PC-9 (cell line): ENCODE measurements at regions not wholly inside any gene's neighbourhood (a gene's known extent, or its start where the extent isn't known, plus 50 kb on each side); places are given as distances from the start of the nearest gene placed in this dataset.

Experiments used
- BruUV-seq: library from RNA; stranded (reverse); fragments of 400-500 nt; replicated peaks from 2 replicates; lab custom pipeline; 2021; lab: Mats Ljungman, UMichigan
- CTCF ChIA-PET: fragments of 300-600 bp; sonication (Branson Sonifier 250); formaldehyde crosslinking; loops from one replicate; lab custom pipeline; 2022; ENCODE audit warnings: antibody characterized with exemption; lab: Charles Lee
- POLR2A ChIA-PET: fragments of 300-600 bp; sonication (Branson Sonifier 250); formaldehyde crosslinking; loops from one replicate; lab custom pipeline; 2022; ENCODE audit warnings: antibody characterized with exemption; ENCODE audit not compliant: unreplicated experiment; lab: Charles Lee
- DNase-seq, 2 experiments: peaks; one replicate each; pipeline versions ENCODE4 v3.0.0 to v3.0.0-alpha.2; 2015 to 2022; ENCODE audit warnings: mixed read lengths in 1 of 2
- H2AFZ ChIP-seq: fragments of 200-600 bp; sonication (generic); 2 replicates; pipeline ENCODE4 v1.8.1; 2017; ENCODE audit warnings: antibody characterized with exemption
- H3F3A ChIP-seq: fragments of 200-600 bp; sonication (generic); 2 replicates; pipeline ENCODE4 v1.8.1; 2017; ENCODE audit warnings: antibody characterized with exemption, mild to moderate bottlenecking, low read depth; ENCODE audit not compliant: insufficient read depth
- H3K27ac ChIP-seq: fragments of 200-600 bp; sonication (generic); 2 replicates; pipeline ENCODE4 v1.6.1; 2016; ENCODE audit warnings: mixed run types
- H3K27me3 ChIP-seq: fragments of 200-600 bp; sonication (generic); 2 replicates; pipeline ENCODE4 v1.6.1; 2016; ENCODE audit warnings: low read depth, mixed run types; ENCODE audit not compliant: insufficient read depth
- H3K36me3 ChIP-seq: fragments of 200-600 bp; sonication (generic); 2 replicates; pipeline ENCODE4 v1.6.1; 2016; ENCODE audit warnings: low read depth, mixed run types
- H3K4me1 ChIP-seq: fragments of 200-600 bp; sonication (generic); replicated peaks from 2 replicates; pipeline ENCODE4 v1.6.1; 2016; ENCODE audit warnings: mixed run types; ENCODE audit not compliant: insufficient read depth
- H3K4me2 ChIP-seq: fragments of 200-600 bp; sonication (generic); 2 replicates; pipeline ENCODE4 v1.6.1; 2017; ENCODE audit warnings: mixed run types
- H3K4me3 ChIP-seq: fragments of 200-600 bp; sonication (generic); 2 replicates; pipeline ENCODE4 v1.6.1; 2016; ENCODE audit warnings: mixed run types
- H3K79me2 ChIP-seq: fragments of 200-600 bp; sonication (generic); 2 replicates; pipeline ENCODE4 v1.6.1; 2017; ENCODE audit warnings: low read depth, mixed run types
- H3K9me2 ChIP-seq: fragments of 200-600 bp; sonication (generic); 2 replicates; pipeline ENCODE4 v1.8.1; 2017; ENCODE audit warnings: mild to moderate bottlenecking; ENCODE audit not compliant: insufficient read depth
- H3K9me3 ChIP-seq: fragments of 200-600 bp; sonication (generic); 2 replicates; pipeline ENCODE4 v1.8.1; 2016; ENCODE audit warnings: low read depth; ENCODE audit not compliant: insufficient read depth
- H4K20me1 ChIP-seq: fragments of 200-600 bp; sonication (generic); 2 replicates; pipeline ENCODE4 v1.8.1; 2017; ENCODE audit not compliant: insufficient read depth
- EZH2 ChIP-seq: fragments of 200-600 bp; sonication (generic); IDR thresholded peaks from 2 replicates; pipeline ENCODE4 v1.8.0; 2017; ENCODE audit warnings: antibody characterized with exemption, low read depth
- intact Hi-C: fragments of 100-400 bp; cut with micrococcal nuclease; formaldehyde crosslinking; loops from one replicate; pipeline ENCODE4 v1.10.0; 2022; ENCODE audit not compliant: unreplicated experiment
- TF ChIP-seq, protein P1 (sequence below): fragments of 200-600 bp; sonication (generic); conservative IDR thresholded peaks from 2 replicates; pipeline ENCODE4 v1.6.1; 2017; ENCODE audit warnings: mixed run types, antibody characterized with exemption, mild to moderate bottlenecking, moderate library complexity

DNA sequence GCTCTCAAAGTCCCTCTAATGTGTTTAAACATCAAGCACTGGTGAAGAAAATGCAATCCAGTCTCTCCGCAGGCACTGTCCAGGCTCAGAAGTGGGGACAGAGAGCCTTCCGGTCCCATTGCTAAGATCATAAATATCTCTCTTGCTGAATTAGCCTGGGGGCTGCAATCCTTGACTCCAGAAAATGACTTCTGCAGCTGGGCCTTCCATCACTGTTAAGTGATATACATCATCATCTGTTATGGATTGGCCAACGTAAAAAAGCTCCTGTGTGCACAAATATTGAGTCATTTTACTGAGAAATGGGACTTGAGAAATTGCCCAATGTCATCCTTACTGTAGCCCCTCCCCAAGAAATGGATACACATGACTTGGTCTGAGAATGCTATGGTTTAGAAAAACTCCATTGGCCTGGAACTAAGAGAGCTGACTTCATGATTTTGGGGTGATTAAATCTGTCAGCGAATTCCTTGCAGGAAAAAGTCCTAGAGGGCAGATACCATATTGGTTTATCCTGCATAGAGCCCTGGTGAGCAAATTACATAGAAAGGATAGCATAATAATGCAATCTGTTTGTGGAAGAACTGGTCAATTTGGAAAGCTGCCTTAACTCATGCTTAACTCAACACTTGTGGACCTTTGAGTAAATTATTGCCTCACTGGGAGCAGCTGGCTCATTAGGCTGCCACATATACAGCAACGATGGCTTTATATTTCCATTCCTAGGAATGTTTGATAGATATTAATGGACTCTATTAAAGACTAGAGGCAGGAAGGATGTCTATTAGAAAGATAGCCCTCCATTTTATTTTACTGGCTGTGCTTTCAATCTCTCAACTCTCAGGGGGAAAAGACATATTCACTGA is 346.1 kb downstream of the GBA3 start:
- Histone ChIP-seq H3K4me1 (no peaks in the 10 kb centered on the region), H3K27me3 (no peaks in the 10 kb centered on the region), H3K79me2 (no peaks in the 10 kb centered on the region), H3K4me2 (no peak overlapping the region), H3K27ac (no peak overlapping the region), H3K9me2 (no peaks in the 10 kb centered on the region), H3K9me3 (no peaks in the 10 kb centered on the region), H3F3A (no peaks in the 10 kb centered on the region), H4K20me1 (no peaks in the 10 kb centered on the region), H3K36me3 (no peaks in the 10 kb centered on the region), H2AFZ (no peak overlapping the region), H3K4me3 (no peak overlapping the region)
- DNase-seq = no peak
- TF ChIP-seq, protein P1, sequence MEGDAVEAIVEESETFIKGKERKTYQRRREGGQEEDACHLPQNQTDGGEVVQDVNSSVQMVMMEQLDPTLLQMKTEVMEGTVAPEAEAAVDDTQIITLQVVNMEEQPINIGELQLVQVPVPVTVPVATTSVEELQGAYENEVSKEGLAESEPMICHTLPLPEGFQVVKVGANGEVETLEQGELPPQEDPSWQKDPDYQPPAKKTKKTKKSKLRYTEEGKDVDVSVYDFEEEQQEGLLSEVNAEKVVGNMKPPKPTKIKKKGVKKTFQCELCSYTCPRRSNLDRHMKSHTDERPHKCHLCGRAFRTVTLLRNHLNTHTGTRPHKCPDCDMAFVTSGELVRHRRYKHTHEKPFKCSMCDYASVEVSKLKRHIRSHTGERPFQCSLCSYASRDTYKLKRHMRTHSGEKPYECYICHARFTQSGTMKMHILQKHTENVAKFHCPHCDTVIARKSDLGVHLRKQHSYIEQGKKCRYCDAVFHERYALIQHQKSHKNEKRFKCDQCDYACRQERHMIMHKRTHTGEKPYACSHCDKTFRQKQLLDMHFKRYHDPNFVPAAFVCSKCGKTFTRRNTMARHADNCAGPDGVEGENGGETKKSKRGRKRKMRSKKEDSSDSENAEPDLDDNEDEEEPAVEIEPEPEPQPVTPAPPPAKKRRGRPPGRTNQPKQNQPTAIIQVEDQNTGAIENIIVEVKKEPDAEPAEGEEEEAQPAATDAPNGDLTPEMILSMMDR = no peak
- TF ChIP-seq EZH2 = no peak
- ChIA-PET POLR2A (no interaction called here), CTCF (no interaction called here)
- no TSS peak for BruUV-seq
- intact Hi-C loops = no loop called here

DNA sequence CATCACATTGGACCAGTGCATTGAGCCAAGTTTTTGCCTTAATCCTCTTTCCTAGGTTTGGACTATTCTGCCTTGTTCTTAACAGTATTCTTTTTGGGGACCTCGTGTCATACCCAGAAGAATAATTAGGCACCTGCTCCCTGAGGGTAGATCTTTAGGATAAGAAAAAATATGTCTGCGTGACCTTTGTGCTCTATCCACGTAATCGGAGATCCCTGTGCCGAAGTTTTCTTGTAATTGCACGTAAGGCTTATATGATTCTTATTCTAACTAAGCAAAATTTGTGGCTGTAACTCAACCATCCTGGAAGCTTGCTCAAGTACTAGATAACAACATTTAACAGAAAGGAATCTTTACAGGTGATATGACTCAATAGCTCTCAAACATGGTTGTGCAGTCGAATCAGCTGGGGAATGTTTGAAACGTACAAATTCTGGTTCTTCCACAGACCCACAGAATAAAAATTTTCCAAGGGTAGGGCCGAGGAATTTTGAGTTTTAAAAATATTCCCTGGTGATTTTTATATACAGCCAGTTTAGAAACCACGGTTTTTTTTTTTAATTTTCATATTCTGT is 344.3 kb downstream of the GBA3 start:
- Histone ChIP-seq H2AFZ (no peak overlapping the region), H3K4me1 (no peaks in the 10 kb centered on the region), H3K79me2 (no peaks in the 10 kb centered on the region), H3F3A (no peaks in the 10 kb centered on the region), H3K9me3 (no peaks in the 10 kb centered on the region), H3K27ac (peak overlapping the region; percentile 20; the same call in 1 of the 2 replicates), H3K36me3 (no peaks in the 10 kb centered on the region), H3K4me3 (no peak overlapping the region), H3K4me2 (no peak overlapping the region), H4K20me1 (no peaks in the 10 kb centered on the region), H3K9me2 (no peaks in the 10 kb centered on the region), H3K27me3 (no peaks in the 10 kb centered on the region)
- CTCF ChIA-PET = no interaction called here
- BruUV-seq = no TSS peak
- intact Hi-C loops = no loop called here
- POLR2A ChIA-PET = no interaction called here
- TF ChIP-seq, protein P1 = no peak
- TF ChIP-seq EZH2 = no peak
- no peak for DNase-seq

DNA sequence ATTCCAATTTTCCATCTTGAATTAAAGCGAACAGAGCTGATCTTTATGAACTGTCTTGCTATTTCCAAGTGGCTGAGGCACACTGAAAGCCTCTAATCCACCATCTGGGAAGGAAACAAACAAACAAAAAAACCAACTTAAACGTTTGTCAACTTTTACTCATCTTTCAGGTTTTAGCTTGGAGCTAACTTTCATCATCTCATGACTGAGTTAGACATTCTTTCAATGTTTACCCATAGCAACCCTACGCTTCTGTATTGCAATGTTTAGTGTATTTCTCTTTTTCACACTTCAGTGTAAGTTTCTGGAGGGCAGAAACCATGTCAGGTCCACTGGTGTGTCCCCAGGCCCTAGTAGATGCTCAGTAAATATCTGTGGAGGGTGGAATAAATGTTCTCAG is 343.8 kb downstream of the GBA3 start:
- Histone ChIP-seq H2AFZ (no peak overlapping the region), H3K4me1 (no peaks in the 10 kb centered on the region), H3K79me2 (no peaks in the 10 kb centered on the region), H3K4me3 (no peak overlapping the region), H3K27me3 (no peaks in the 10 kb centered on the region), H3K9me3 (no peaks in the 10 kb centered on the region), H3F3A (no peaks in the 10 kb centered on the region), H3K27ac (peak overlapping the region; percentile 20; the same call in 1 of the 2 replicates), H4K20me1 (no peaks in the 10 kb centered on the region), H3K36me3 (no peaks in the 10 kb centered on the region), H3K4me2 (0 out of 2 replicates have a peak overlapping the region, but pooled peaks have one; percentile 8), H3K9me2 (no peaks in the 10 kb centered on the region)
- intact Hi-C loops = no loop called here
- no TSS peak for BruUV-seq
- POLR2A ChIA-PET = no interaction called here
- DNase-seq = no peak
- no peak for TF ChIP-seq EZH2
- TF ChIP-seq, protein P1 = no peak
- CTCF ChIA-PET = no interaction called here
